ENCODE measurements at regions not wholly inside any gene's neighbourhood (a gene's known extent, or its start where the extent isn't known, plus 50 kb on each side); places are given as distances from the start of the nearest gene placed in this dataset.

- DNase-seq: no peak
Observed at GRCh38 chr4:43993196-43993902, 455.3 kb downstream of the KCTD8 start.

- DNase-seq: no peak
Observed at GRCh38 chr4:43999669-44000068, 448.9 kb downstream of the KCTD8 start.

GRCh38 chr4:44002368-44002767 is 446.2 kb downstream of the KCTD8 start:
- no peak for DNase-seq

- no peak for DNase-seq
Observed at GRCh38 chr4:44016570-44017421, 431.8 kb downstream of the KCTD8 start.

GRCh38 chr4:44017422-44017739 is 431.2 kb downstream of the KCTD8 start:
- no peak for DNase-seq

- DNase-seq: no peak
Observed at GRCh38 chr4:44019721-44020120, 428.9 kb downstream of the KCTD8 start.

GRCh38 chr4:44025376-44026020 is 423.1 kb downstream of the KCTD8 start:
- no peak for DNase-seq

GRCh38 chr4:44038811-44039210 is 409.8 kb downstream of the KCTD8 start:
- no peak for DNase-seq

GRCh38 chr4:44046491-44046890 is 402.1 kb downstream of the KCTD8 start:
- DNase-seq: no peak

GRCh38 chr4:44056721-44057151 is 391.9 kb downstream of the KCTD8 start:
- no peak for DNase-seq

- no peak for DNase-seq
Observed at GRCh38 chr4:44070843-44071242, 377.8 kb downstream of the KCTD8 start.

- DNase-seq: no peak
Observed at GRCh38 chr4:44071959-44072955, 376.4 kb downstream of the KCTD8 start.

GRCh38 chr4:44086753-44087152 is 361.9 kb downstream of the KCTD8 start:
- DNase-seq: no peak

- DNase-seq: no peak
Observed at GRCh38 chr4:44093390-44093789, 355.2 kb downstream of the KCTD8 start.

GRCh38 chr4:44098973-44099372 is 349.6 kb downstream of the KCTD8 start:
- DNase-seq: no peak

- no peak for DNase-seq
Observed at GRCh38 chr4:44100456-44100855, 348.2 kb downstream of the KCTD8 start.

GRCh38 chr4:44118971-44119680 is 329.5 kb downstream of the KCTD8 start:
- DNase-seq: no peak

GRCh38 chr4:44120646-44121045 is 328.0 kb downstream of the KCTD8 start:
- DNase-seq: no peak

GRCh38 chr4:44121210-44121609 is 327.4 kb downstream of the KCTD8 start:
- no peak for DNase-seq
